IPS DF 19.7 (cell line): ENCODE measurements at regions not wholly inside any gene's neighbourhood (a gene's known extent, or its start where the extent isn't known, plus 50 kb on each side); places are given as distances from the start of the nearest gene placed in this dataset.

Experiments used
- DNase-seq: peaks from one replicate; pipeline ENCODE4 v3.0.0-alpha.2; 2013; ENCODE audit warnings: low read depth, low spot score

DNA sequence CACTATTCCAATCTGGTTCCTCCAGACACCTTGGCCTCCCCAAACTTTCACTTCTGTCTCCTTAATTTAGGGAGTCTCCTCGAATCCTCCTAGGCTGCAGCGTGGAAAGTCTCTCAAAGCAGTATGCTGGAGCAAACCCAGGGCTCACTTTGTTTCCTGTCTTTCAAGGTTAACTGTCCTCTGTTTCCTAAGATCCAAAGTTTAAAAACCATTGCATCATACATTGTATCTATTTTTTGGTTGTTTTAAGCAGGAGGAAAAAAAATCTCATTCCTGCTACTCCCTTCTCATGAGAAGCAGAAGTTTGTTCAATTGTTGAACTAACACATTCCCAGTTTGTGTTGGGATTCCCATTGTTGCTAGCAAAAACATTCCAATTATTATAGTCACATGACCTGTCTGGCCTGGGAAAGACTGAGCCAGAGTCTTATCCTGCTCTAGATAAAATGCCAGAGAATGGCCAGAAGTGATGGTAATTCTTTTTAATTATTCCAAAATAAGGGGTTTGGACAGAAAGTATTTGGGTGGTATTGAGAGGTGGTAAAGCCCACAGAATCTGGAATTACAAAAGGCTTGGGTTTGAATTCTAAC is 67.3 kb downstream of the HSPB8 start:
- no peak for DNase-seq

DNA sequence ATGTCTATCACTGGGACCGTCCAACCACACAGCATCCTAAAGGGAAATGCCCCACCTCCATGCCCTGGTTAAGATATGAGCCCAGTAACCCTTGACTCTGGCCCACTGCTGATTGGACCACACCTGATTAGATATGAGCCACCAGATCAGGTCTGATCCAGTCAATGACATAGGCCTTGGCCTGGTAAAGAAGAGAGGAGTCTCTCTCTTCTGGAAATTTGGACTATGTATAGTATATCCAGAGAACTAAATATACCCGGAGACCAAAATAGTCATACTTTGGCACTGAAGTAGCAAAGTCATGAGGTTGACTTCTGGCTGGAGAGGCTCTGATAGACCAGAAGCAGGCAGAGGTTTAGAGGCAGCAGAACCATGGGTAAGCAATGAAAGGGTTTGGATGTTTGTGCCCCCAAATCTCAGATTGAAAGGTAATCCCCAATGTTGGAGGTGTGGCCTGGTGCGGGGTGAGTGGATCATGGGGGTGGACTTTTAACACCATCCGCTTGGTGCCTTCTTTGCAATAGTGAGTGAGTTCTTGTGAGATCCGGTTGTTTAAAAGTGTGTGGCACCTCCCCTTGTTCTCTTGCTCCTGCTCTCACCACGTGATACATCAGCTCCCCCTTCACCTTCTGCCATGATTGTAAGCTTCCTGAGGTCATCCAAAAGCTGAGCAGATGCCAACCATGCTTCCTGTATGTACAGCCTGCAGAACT is 68.4 kb downstream of the HSPB8 start:
- no peak for DNase-seq

DNA sequence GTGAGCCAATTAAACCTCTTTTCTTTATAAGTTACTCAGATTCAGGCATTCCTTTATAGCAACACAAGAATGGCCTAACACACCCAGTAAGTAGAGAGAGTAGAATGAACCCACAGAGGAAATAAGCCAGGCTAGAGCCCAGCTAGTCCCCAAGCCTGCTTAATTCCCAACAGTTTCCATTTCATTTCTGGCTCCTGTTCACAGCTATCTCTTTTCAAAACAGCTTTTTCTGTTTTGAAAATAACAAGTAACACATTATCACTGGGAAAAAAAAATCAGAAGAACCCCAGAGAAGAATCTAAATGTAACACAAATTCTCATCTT is 69.0 kb downstream of the HSPB8 start:
- no peak for DNase-seq

DNA sequence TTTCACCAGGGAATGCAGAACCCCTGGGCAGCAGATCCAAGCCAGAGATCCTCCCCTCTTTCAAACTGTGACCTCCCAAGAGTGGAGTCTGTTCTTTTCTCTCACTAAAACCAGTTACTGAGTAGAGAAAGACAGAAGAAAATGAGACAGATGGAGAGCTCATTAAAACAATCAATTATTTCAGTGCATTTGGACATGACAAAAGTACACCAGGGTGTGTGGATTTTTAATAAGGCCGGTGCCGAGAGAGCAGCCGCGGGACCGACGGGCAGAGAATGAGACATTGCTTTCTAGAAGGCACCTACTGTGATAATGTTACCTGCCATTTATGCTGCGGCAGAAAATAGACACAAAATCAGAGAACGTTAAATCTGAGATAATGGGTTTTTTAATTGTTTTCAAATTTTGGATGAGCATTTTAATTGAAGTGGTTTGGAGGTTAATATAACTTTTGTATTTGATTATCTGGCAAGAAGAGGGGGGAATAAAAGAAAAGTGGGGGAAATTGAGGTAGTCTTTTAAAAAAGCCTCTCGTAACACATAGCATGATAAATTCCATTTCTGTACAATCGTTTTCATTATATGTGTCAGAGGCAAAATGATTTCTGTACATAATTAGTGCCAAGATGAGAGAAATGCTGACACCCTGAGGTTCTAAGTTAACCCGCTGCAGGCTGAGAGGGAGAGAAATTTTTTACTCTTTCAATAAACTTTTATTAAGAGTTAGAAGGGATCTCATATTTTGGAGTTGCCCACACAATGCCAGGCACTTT is 70.8 kb downstream of the HSPB8 start:
- no peak for DNase-seq

DNA sequence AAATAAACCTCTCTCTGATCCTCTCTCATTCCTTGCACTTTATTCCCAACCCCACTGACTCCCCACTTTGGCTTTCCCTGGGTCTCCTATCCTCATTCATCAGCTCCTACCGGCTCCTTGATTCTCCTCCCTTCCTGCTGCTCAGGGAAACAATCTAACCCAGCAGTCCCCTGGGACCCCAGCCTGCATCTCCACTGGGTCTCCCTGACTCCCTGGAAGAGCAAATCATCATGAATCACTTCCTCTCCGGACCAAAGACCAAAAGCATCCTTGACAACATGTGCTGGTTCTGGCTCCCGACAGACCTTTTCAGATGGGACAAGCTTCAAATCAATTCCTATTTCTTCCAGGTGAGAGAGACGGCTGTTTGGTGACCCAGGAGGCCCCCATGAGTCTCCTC is 76.6 kb downstream of the HSPB8 start:
- no peak for DNase-seq

DNA sequence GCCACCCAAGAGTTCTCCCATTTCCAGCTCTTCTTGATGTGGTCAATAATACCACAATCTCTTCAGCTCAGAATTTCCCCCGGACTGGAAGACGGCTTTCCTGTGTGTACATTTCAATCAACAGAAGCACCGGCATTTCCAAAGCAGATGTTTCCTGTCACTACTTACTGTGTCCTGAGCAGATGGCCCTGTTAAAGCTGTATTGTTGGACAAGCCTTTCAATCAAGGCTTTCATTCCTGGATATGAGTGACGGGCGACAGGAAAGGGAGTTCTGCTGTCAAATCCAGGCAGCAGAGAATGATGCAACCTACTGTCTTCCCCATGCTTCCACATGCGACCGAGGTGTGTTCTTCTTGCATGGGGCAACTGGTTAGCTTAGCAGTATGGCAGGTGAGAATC is 76.4 kb upstream of the CCDC60 start:
- no peak for DNase-seq

DNA sequence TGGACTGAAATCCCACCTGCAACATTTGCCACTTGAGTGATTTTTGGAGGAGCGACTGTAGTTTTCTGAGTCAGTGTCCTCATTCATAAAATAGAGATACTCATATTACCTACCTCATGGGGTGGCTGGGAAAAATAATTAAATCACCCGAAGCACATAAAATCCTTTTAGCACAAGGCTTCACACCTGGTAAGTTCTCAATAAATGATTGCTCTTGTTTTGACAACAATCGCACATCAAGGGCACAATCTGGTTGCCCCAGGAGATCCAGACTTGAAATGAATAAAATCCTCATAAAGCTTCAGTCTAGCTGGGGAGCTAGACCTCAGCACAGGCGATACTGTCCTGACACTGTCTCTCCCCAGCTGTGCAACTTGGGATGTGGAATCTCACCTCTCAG is 76.0 kb upstream of the CCDC60 start:
- no peak for DNase-seq

DNA sequence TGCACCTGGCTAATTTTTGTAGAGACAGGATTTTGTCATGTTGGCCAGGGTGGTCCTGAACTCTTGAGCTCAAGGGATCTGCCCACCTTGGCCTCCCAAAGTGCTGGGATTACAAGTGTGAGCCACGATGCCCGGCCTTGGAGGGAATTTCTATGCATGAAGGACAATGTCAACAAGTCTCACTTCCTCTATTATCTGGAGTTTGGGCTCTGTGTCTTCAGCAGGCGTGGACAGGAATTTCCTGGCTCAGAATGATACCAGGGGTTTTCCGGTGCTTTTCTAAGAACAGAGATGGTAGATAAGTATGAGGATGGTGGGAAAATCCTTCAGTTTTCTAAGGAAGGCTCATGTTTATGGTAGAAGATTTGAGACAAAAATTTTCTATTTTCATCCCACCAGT is 75.0 kb upstream of the CCDC60 start:
- DNase-seq, result no peak

DNA sequence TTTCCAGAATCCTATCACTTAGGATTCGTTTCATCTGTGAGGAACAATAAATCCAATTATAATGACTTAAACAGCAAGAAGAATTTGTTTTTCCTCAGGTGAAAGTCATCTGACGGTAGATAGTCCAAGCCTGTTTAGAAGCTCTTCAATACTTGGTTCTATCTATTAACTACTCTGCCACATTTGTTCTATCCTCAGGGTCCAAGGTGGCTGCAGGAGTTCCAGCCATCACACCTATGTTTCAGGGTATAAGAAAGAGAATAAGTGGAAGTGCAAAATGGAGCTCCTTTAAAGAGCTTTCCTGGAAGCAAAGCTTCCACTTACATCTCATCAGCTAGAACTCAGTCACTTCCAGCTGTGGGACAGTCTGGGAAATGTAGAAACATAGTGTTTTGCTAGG is 72.1 kb upstream of the CCDC60 start:
- no peak for DNase-seq

DNA sequence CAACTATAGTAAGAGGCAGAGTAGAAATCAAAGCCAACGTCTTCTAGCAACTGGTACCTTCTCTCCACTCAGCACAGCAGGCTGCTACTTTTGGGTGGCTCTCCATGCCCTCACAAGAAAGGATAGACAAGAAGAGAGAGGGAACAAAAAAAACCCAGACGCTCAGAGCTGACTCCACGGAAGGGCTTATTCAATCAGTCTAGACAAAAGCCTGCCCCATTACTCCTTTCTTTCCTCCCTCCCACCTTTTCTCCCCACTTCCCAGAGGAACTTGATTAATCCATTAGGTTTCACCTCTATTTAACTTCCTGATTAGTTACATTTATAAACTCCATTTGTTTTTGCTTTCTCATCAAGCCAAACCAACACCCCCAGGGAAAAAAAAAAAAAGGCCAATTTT is 71.1 kb upstream of the CCDC60 start:
- no peak for DNase-seq

DNA sequence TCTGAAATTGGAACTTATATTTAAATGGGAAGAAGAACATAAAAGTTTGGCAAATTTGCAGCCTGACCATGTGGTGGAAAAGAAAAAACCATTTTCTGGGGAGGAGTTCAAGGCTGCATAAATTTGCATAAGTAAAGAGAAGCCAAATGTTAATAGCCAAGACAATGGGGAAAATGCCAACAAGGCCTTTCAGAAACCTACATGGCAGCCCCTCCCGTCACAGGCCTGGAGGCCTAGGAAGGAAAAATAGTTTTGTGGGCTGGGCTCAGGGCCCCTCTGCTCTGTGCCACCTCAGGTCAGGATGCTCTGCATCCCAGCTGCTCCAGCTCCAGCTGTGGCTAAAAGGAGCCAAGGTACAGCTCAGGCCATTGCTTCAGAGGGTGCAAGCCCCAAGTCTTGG is 67.6 kb upstream of the CCDC60 start:
- DNase-seq, result peak; percentile 25

DNA sequence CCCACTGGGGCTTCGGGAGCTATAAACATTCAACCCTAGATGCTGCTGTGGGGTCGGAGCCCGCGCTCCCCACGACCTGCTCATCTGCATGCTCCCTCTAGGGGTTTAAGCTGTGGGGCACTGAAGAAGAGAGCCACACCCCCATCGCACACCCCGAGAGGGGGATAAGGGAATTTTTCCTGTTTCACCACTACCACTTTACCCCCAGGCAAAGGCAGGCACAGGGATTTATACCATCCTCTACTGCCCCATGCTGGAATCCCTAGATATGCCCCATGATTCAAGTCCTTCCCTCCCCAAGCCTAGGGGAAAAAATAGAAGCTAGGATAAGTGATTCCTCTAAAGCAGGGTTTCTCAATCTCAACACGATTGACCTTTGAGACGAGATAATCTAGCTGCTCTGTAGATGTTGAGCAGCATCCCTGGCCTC is 59.9 kb upstream of the CCDC60 start:
- DNase-seq, result peak; percentile 33

DNA sequence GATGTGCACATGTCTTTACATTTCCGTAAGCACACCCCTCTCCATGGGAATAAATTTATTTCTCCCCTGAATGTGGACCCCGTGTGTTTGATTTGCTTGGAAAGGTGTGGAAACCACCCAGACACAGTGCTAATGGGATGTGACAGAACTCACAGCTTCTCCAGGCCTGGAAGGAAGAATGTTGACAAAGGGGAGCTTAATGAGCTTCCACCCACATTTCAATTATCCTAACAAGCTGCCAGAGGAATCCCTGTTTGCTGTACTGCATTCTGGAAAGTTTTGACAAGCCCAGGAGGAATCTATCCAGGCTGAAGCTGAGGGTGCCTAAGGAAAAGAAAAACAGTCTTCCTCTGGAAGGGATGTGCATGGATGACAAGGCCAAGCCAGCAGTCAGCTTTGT is 51.2 kb upstream of the CCDC60 start:
- no peak for DNase-seq
